ENCODE measurements at regions not wholly inside any gene's neighbourhood (a gene's known extent, or its start where the extent isn't known, plus 50 kb on each side); places are given as distances from the start of the nearest gene placed in this dataset.
A peak's percentile ranks its signal among the peaks of the same experiment; 100 is the strongest.

- H3K36me3 ChIP-seq (ENCODE audit: control insufficient read depth in 2 of 2, extremely low read depth in 1 of 2, insufficient read depth in 1 of 2, low read length in 1 of 2) = no peaks in the 10 kb centered on the region
- no peak for ATAC-seq (replicated peaks in 1 of 4)
- Mint-ChIP-seq H3K36me3 (no peaks in the 10 kb centered on the region), H3K9me3 (no peaks in the 10 kb centered on the region), H3K27ac (no peak overlapping the region), H3K4me1 (no peaks in the 10 kb centered on the region), H3K4me3 (no peak overlapping the region), H3K27me3 (peaks cover 0 to 18% of the 10 kb centered on the region in 2 donors)
- no peak overlapping the region for H3K27ac ChIP-seq (ENCODE audit: low read length)
- H3K4me1 ChIP-seq (ENCODE audit: control insufficient read depth in 1 of 2, extremely low read depth in 1 of 2, insufficient read depth in 2 of 2, low read length in 2 of 2) = no peaks in the 10 kb centered on the region
- no peak overlapping the region for H3K4me3 ChIP-seq (ENCODE audit: control insufficient read depth in 1 of 2, extremely low read depth in 1 of 2, low read length in 1 of 2)
- WGBS (ENCODE audit: insufficient coverage) = no CpG with 5 or more reads among the region's 3 CpGs
- no peaks in the 10 kb centered on the region for H3K9me3 ChIP-seq
- POLR2A ChIA-PET = no interaction called here
- CTCF ChIA-PET = no interaction called here
- H3K27me3 ChIP-seq (replicated peaks in 1 of 2; ENCODE audit: control insufficient read depth in 2 of 2, extremely low read depth in 1 of 2, insufficient read depth in 2 of 2, low read length in 1 of 2) = no peaks in the 10 kb centered on the region
- no peak for DNase-seq
Measured at GRCh38 chrX:125422986-125423385, 103.3 kb downstream of the TEX13C start.

- Histone ChIP-seq H3K4me3 (ENCODE audit: control insufficient read depth in 1 of 2, extremely low read depth in 1 of 2, low read length in 1 of 2) (no peak overlapping the region), H3K9me3 (no peaks in the 10 kb centered on the region), H3K27me3 (replicated peaks in 1 of 2; ENCODE audit: control insufficient read depth in 2 of 2, extremely low read depth in 1 of 2, insufficient read depth in 2 of 2, low read length in 1 of 2) (no peaks in the 10 kb centered on the region), H3K27ac (ENCODE audit: low read length) (no peak overlapping the region), H3K36me3 (ENCODE audit: control insufficient read depth in 2 of 2, extremely low read depth in 1 of 2, insufficient read depth in 1 of 2, low read length in 1 of 2) (no peaks in the 10 kb centered on the region), H3K4me1 (ENCODE audit: control insufficient read depth in 1 of 2, extremely low read depth in 1 of 2, insufficient read depth in 2 of 2, low read length in 2 of 2) (no peaks in the 10 kb centered on the region)
- H3K36me3 Mint-ChIP-seq = no peaks in the 10 kb centered on the region
- POLR2A ChIA-PET = no interaction called here
- H3K27ac Mint-ChIP-seq = no peak overlapping the region
- WGBS (ENCODE audit: insufficient coverage) = no CpG with 5 or more reads among the region's 1 CpG
- no peaks in the 10 kb centered on the region for H3K9me3 Mint-ChIP-seq
- H3K27me3 Mint-ChIP-seq = peaks cover 0 to 9% of the 10 kb centered on the region in 2 donors
- no peaks in the 10 kb centered on the region for H3K4me1 Mint-ChIP-seq
- no peak for DNase-seq
- no peak overlapping the region for H3K4me3 Mint-ChIP-seq
- CTCF ChIA-PET = no interaction called here
- ATAC-seq (replicated peaks in 1 of 4) = no peak
Measured at GRCh38 chrX:125424536-125424935, 104.9 kb downstream of the TEX13C start.

DNA sequence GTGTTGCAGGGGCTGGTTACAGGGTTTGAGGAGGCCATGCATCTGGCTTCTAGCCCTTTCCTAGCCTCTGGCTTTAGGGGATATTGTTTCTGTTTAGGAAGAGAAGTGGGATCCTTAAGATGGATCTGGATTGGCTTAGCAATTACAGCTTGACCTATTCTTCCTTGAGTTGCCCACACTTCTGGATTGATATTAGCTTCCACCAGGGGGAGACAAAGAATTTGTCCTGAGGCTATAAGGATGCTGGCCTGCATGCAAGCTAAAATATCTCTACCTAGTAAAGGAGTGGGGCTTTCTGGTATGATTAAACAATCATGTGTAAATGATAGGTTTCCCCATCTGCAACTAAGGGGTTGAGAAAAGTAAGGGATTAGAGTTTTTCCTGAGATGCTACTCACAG is 117.2 kb downstream of the TEX13C start:
- DNase-seq = peak in 1 of 35 experiments; percentile 4
- Histone ChIP-seq H3K9me3 (no peaks in the 10 kb centered on the region), H3K36me3 (ENCODE audit: control insufficient read depth in 2 of 2, extremely low read depth in 1 of 2, insufficient read depth in 1 of 2, low read length in 1 of 2) (no peaks in the 10 kb centered on the region), H3K4me1 (ENCODE audit: control insufficient read depth in 1 of 2, extremely low read depth in 1 of 2, insufficient read depth in 2 of 2, low read length in 2 of 2) (no peaks in the 10 kb centered on the region), H3K27ac (ENCODE audit: low read length) (no peak overlapping the region), H3K4me3 (ENCODE audit: control insufficient read depth in 1 of 2, extremely low read depth in 1 of 2, low read length in 1 of 2) (no peak overlapping the region), H3K27me3 (replicated peaks in 1 of 2; ENCODE audit: control insufficient read depth in 2 of 2, extremely low read depth in 1 of 2, insufficient read depth in 2 of 2, low read length in 1 of 2) (no peaks in the 10 kb centered on the region)
- H3K36me3 Mint-ChIP-seq = no peaks in the 10 kb centered on the region
- H3K4me3 Mint-ChIP-seq = no peak overlapping the region
- H3K4me1 Mint-ChIP-seq = no peaks in the 10 kb centered on the region
- H3K9me3 Mint-ChIP-seq = peaks cover 0 to 4% (median 0%) of the 10 kb centered on the region in 3 donors
- ChIA-PET POLR2A (no interaction called here), CTCF (no interaction called here)
- no peak overlapping the region for H3K27ac Mint-ChIP-seq
- H3K27me3 Mint-ChIP-seq = peaks cover 0 to 13% of the 10 kb centered on the region in 2 donors
- ATAC-seq (replicated peaks in 1 of 4) = no peak

DNA sequence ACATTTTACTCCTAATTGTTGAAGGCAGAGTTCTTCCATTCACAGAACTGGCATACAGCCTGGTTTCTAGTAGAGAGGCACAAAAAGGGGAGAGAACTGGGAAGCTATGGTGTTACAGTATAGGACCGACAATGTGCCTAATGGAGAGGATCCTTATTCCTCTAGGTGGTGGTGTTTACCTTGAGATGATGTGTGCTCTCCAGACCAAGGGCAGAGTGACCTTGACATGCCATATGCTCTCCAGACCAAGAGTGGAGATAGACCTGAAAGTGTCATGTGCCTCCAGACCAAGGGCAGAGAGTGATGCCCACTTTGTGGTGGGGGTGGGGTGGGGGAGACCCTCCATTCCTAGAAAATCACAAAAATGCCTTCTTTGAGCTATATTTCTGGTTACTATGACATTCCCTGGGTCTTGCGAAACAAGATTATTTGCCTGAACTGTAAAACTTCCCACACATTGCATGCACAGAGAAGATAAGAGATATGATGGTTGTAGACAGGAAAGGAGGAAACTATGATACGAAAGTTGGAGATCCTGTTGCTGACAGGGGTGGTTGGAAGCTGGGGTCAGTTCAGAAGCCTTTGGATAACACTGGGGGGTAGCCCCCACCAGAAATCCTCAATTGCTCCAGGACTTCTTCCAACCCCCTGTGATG is 119.7 kb downstream of the TEX13C start:
- no CpG with 5 or more reads among the region's 3 CpGs for WGBS (ENCODE audit: insufficient coverage)
- Mint-ChIP-seq H3K4me3 (no peak overlapping the region), H3K27me3 (peaks cover 3 to 13% of the 10 kb centered on the region in 2 donors), H3K36me3 (no peaks in the 10 kb centered on the region), H3K27ac (no peak overlapping the region), H3K9me3 (no peaks in the 10 kb centered on the region), H3K4me1 (no peaks in the 10 kb centered on the region)
- peaks cover 0 to 2% of the 10 kb centered on the region in 2 experiments for H3K27me3 ChIP-seq (replicated peaks in 1 of 2; ENCODE audit: control insufficient read depth in 2 of 2, extremely low read depth in 1 of 2, insufficient read depth in 2 of 2, low read length in 1 of 2)
- no peak overlapping the region for H3K27ac ChIP-seq (ENCODE audit: low read length)
- H3K9me3 ChIP-seq = no peaks in the 10 kb centered on the region
- CTCF ChIA-PET = no interaction called here
- H3K4me1 ChIP-seq (ENCODE audit: control insufficient read depth in 1 of 2, extremely low read depth in 1 of 2, insufficient read depth in 2 of 2, low read length in 2 of 2) = no peaks in the 10 kb centered on the region
- no peak for DNase-seq
- H3K4me3 ChIP-seq (ENCODE audit: control insufficient read depth in 1 of 2, extremely low read depth in 1 of 2, low read length in 1 of 2) = no peak overlapping the region
- POLR2A ChIA-PET = no interaction called here
- ATAC-seq (replicated peaks in 1 of 4) = no peak
- H3K36me3 ChIP-seq (ENCODE audit: control insufficient read depth in 2 of 2, extremely low read depth in 1 of 2, insufficient read depth in 1 of 2, low read length in 1 of 2) = no peaks in the 10 kb centered on the region

DNA sequence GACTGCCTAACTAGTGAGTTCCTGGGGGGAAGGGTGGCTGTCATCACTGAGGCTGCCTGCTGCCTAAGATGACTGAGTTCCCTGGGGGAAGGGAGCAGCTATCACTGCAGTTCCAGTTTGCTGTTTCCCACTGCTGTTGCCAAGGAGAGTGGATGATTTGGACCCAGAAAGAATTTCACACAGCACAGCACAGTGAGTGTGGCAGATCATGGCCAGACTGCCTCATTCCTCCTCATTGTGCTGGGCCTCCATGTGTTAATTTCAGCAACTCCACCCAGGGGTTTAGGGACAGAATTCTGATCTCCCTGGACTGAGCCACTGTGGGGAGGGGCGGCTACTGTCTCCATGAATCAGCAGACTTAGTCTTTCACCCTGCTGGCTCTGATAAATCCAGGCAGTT is 125.0 kb downstream of the TEX13C start:
- Histone ChIP-seq H3K4me3 (ENCODE audit: control insufficient read depth in 1 of 2, extremely low read depth in 1 of 2, low read length in 1 of 2) (no peak overlapping the region), H3K4me1 (ENCODE audit: control insufficient read depth in 1 of 2, extremely low read depth in 1 of 2, insufficient read depth in 2 of 2, low read length in 2 of 2) (no peaks in the 10 kb centered on the region), H3K9me3 (no peaks in the 10 kb centered on the region), H3K36me3 (ENCODE audit: control insufficient read depth in 2 of 2, extremely low read depth in 1 of 2, insufficient read depth in 1 of 2, low read length in 1 of 2) (no peaks in the 10 kb centered on the region), H3K27ac (ENCODE audit: low read length) (no peak overlapping the region), H3K27me3 (replicated peaks in 1 of 2; ENCODE audit: control insufficient read depth in 2 of 2, extremely low read depth in 1 of 2, insufficient read depth in 2 of 2, low read length in 1 of 2) (peaks cover 0 to 4% of the 10 kb centered on the region in 2 experiments)
- CTCF ChIA-PET = no interaction called here
- ATAC-seq (replicated peaks in 1 of 4) (no peak), DNase-seq (no peak)
- H3K36me3 Mint-ChIP-seq = no peaks in the 10 kb centered on the region
- H3K4me1 Mint-ChIP-seq = no peaks in the 10 kb centered on the region
- peaks cover 3 to 13% of the 10 kb centered on the region in 2 donors for H3K27me3 Mint-ChIP-seq
- POLR2A ChIA-PET = no interaction called here
- no peak overlapping the region for H3K27ac Mint-ChIP-seq
- H3K4me3 Mint-ChIP-seq = no peak overlapping the region
- peaks cover 7 to 8% (median 7%) of the 10 kb centered on the region in 3 donors for H3K9me3 Mint-ChIP-seq
- no CpG with 5 or more reads among the region's 1 CpG for WGBS (ENCODE audit: insufficient coverage)

DNA sequence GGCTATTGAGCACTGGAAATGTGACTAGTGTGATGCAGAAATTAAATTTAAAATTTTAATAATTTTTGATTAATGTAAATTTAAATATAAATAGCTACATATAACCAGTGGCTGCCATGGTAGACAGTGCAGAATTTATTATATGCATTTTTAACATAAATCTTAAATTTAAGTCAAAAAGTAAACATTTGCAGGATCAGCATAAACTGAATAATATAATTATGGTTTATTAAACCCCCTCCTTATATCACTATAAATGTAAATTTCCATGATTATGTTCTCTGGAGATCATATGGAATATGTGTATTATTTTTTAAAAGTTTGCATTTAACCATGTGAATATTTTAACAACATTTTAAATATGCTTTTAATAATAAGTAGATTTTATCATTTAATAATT is 155.8 kb downstream of the TEX13C start:
- no peaks in the 10 kb centered on the region for H3K4me1 ChIP-seq (ENCODE audit: control insufficient read depth in 1 of 2, extremely low read depth in 1 of 2, insufficient read depth in 2 of 2, low read length in 2 of 2)
- no peaks in the 10 kb centered on the region for H3K9me3 ChIP-seq

DNA sequence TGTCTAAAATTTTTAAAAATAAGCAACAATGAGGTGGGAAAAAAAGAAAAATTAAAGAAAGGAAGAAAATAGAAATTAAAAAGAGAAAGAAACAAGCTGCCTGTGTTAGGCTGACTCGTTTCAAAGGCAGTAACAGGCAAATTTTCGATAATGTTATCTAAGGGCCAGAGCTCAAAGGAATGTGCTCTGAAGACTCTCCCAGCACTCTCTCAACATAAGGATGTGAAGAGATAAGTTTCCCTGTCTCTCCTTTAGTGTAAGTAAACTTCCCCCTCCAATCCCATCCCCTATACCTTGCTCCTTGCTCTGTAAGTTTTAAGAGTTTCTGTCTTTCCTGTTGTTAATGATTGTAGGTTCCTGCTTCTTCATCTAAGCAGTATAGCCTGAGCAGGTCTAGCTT is 172.8 kb downstream of the TEX13C start:
- H3K36me3 Mint-ChIP-seq = no peaks in the 10 kb centered on the region
- H3K4me1 Mint-ChIP-seq = no peaks in the 10 kb centered on the region
- Histone ChIP-seq H3K9me3 (no peaks in the 10 kb centered on the region), H3K4me3 (ENCODE audit: control insufficient read depth in 1 of 2, extremely low read depth in 1 of 2, low read length in 1 of 2) (no peak overlapping the region), H3K27ac (ENCODE audit: low read length) (no peak overlapping the region), H3K36me3 (ENCODE audit: control insufficient read depth in 2 of 2, extremely low read depth in 1 of 2, insufficient read depth in 1 of 2, low read length in 1 of 2) (no peaks in the 10 kb centered on the region), H3K27me3 (replicated peaks in 1 of 2; ENCODE audit: control insufficient read depth in 2 of 2, extremely low read depth in 1 of 2, insufficient read depth in 2 of 2, low read length in 1 of 2) (no peaks in the 10 kb centered on the region), H3K4me1 (ENCODE audit: control insufficient read depth in 1 of 2, extremely low read depth in 1 of 2, insufficient read depth in 2 of 2, low read length in 2 of 2) (no peaks in the 10 kb centered on the region)
- no peaks in the 10 kb centered on the region for H3K27me3 Mint-ChIP-seq
- DNase-seq = no peak
- CTCF ChIA-PET = no interaction called here
- H3K9me3 Mint-ChIP-seq = no peaks in the 10 kb centered on the region
- no peak overlapping the region for H3K4me3 Mint-ChIP-seq
- ATAC-seq (replicated peaks in 1 of 4) = no peak
- no CpG with 5 or more reads among the region's 2 CpGs for WGBS (ENCODE audit: insufficient coverage)
- H3K27ac Mint-ChIP-seq = no peak overlapping the region
- POLR2A ChIA-PET = no interaction called here

More for the DNA sequence above, 155.8 kb downstream of the TEX13C start:
- Mint-ChIP-seq H3K36me3 (no peaks in the 10 kb centered on the region), H3K27me3 (no peaks in the 10 kb centered on the region), H3K4me1 (no peaks in the 10 kb centered on the region), H3K27ac (no peak overlapping the region), H3K9me3 (no peaks in the 10 kb centered on the region), H3K4me3 (no peak overlapping the region)
- Histone ChIP-seq H3K36me3 (ENCODE audit: control insufficient read depth in 2 of 2, extremely low read depth in 1 of 2, insufficient read depth in 1 of 2, low read length in 1 of 2) (no peaks in the 10 kb centered on the region), H3K27me3 (replicated peaks in 1 of 2; ENCODE audit: control insufficient read depth in 2 of 2, extremely low read depth in 1 of 2, insufficient read depth in 2 of 2, low read length in 1 of 2) (no peaks in the 10 kb centered on the region), H3K27ac (ENCODE audit: low read length) (no peak overlapping the region), H3K4me3 (ENCODE audit: control insufficient read depth in 1 of 2, extremely low read depth in 1 of 2, low read length in 1 of 2) (no peak overlapping the region)
- ChIA-PET POLR2A (no interaction called here), CTCF (no interaction called here)
- no peak for DNase-seq
- ATAC-seq (replicated peaks in 1 of 4) = no peak
